Caco-2 (cell line): ENCODE measurements at regions not wholly inside any gene's neighbourhood (a gene's known extent, or its start where the extent isn't known, plus 50 kb on each side); places are given as distances from the start of the nearest gene placed in this dataset.

Source experiments
- BruUV-seq: library from RNA; stranded (reverse); fragments of 400-500 nt; replicated peaks from 2 replicates; lab custom pipeline; 2021; lab: Mats Ljungman, UMichigan
- CTCF ChIA-PET: fragments of 300-600 bp; sonication (Branson Sonifier 250); formaldehyde crosslinking; loops from one replicate; lab custom pipeline; 2022; ENCODE audit warnings: antibody characterized with exemption; lab: Charles Lee
- POLR2A ChIA-PET: fragments of 300-600 bp; sonication (Branson Sonifier 250); formaldehyde crosslinking; loops from one replicate; lab custom pipeline; 2022; ENCODE audit warnings: antibody characterized with exemption; lab: Charles Lee
- DNase-seq, 2 experiments: peaks; one replicate each; pipeline versions ENCODE4 v3.0.0 to v3.0.0-alpha.2; 2020 to 2022
- H3K27me3 ChIP-seq: replicated peaks from 2 replicates; pipeline ENCODE4 v1.6.0; 2011; ENCODE audit warnings: low read length; ENCODE audit not compliant: control insufficient read depth, insufficient read depth
- H3K36me3 ChIP-seq: 2 replicates; pipeline ENCODE4 v1.5.1; 2011; ENCODE audit warnings: low read length; ENCODE audit not compliant: control insufficient read depth, insufficient read depth
- H3K4me1 ChIP-seq: fragments of 250-450 bp; sonication (Bioruptor Pico); 2 replicates; pipeline ENCODE4 v1.5.1; 2020; ENCODE audit warnings: mild to moderate bottlenecking
- H3K4me3 ChIP-seq: 2 replicates; pipeline ENCODE4 v1.5.1; 2011; ENCODE audit warnings: low read depth, mild to moderate bottlenecking, control low read depth, low read length
- H3K9me3 ChIP-seq: fragments of 250-450 bp; sonication (Bioruptor Pico); 2 replicates; pipeline ENCODE4 v1.5.1; 2020; ENCODE audit warnings: mild to moderate bottlenecking, moderate library complexity
- H3K27ac Mint-ChIP-seq: one replicate; pipeline ENCODE4 v1.8.0; 2022; ENCODE audit warnings: mixed read lengths; ENCODE audit not compliant: unreplicated experiment
- H3K27me3 Mint-ChIP-seq: one replicate; pipeline ENCODE4 v1.8.0; 2022; ENCODE audit warnings: mixed read lengths; ENCODE audit not compliant: insufficient read depth, unreplicated experiment
- H3K36me3 Mint-ChIP-seq: one replicate; pipeline ENCODE4 v1.8.0; 2022; ENCODE audit warnings: mild to moderate bottlenecking, mixed read lengths; ENCODE audit not compliant: insufficient read depth, unreplicated experiment
- H3K4me1 Mint-ChIP-seq: one replicate; pipeline ENCODE4 v1.8.0; 2022; ENCODE audit warnings: low read depth, mixed read lengths; ENCODE audit not compliant: unreplicated experiment
- H3K4me3 Mint-ChIP-seq: one replicate; pipeline ENCODE4 v1.8.0; 2022; ENCODE audit warnings: mild to moderate bottlenecking, moderate library complexity, mixed read lengths; ENCODE audit not compliant: unreplicated experiment
- H3K9me3 Mint-ChIP-seq: one replicate; pipeline ENCODE4 v1.8.0; 2022; ENCODE audit warnings: mixed read lengths; ENCODE audit not compliant: unreplicated experiment
- intact Hi-C: fragments of 100-400 bp; cut with micrococcal nuclease; formaldehyde crosslinking; loops from one replicate; pipeline ENCODE4 v1.10.0; 2022; ENCODE audit not compliant: unreplicated experiment
- TF ChIP-seq, protein P1 (sequence below), 2 experiments: fragments of 200-600 bp in 1 of 2; IDR thresholded peaks; 1 replicate in 1 of 2; 2 replicates in 1 of 2; pipeline versions ENCODE4 v1.5.1 to v1.8.0; 2011 to 2022; ENCODE audit warnings: antibody characterized with exemption in 1 of 2, control low read depth in 1 of 2, inconsistent platforms in 1 of 2, low read depth in 1 of 2, low read length in 1 of 2, mild to moderate bottlenecking in 1 of 2, moderate library complexity in 1 of 2; ENCODE audit not compliant: insufficient read depth in 1 of 2, severe bottlenecking in 1 of 2, unreplicated experiment in 1 of 2

DNA sequence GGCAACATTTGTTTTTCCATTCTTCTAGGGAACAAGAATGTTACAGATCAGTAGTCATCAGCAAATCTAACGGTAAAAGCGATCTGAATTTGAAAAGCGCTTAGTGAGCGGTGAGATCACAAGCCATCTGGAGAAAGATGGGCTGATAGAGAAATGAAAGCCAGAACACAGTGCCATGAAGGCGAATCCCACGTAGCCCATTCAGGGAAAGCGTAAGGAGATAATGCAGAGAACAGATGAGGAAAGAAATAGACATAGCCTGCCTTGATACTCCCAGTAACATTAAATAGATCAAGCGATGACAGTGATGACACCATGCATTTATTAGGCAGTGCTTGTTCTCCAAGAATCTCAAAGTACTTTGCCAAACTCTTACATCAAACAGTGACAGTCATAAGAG is 183.1 kb upstream of the PSMD7 start:
- TF ChIP-seq, protein P1, sequence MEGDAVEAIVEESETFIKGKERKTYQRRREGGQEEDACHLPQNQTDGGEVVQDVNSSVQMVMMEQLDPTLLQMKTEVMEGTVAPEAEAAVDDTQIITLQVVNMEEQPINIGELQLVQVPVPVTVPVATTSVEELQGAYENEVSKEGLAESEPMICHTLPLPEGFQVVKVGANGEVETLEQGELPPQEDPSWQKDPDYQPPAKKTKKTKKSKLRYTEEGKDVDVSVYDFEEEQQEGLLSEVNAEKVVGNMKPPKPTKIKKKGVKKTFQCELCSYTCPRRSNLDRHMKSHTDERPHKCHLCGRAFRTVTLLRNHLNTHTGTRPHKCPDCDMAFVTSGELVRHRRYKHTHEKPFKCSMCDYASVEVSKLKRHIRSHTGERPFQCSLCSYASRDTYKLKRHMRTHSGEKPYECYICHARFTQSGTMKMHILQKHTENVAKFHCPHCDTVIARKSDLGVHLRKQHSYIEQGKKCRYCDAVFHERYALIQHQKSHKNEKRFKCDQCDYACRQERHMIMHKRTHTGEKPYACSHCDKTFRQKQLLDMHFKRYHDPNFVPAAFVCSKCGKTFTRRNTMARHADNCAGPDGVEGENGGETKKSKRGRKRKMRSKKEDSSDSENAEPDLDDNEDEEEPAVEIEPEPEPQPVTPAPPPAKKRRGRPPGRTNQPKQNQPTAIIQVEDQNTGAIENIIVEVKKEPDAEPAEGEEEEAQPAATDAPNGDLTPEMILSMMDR (IDR thresholded peaks at IDR 0.05; ENCODE audit: insufficient read depth in 1 of 2, low read depth in 1 of 2, low read length in 1 of 2, severe bottlenecking in 1 of 2, unreplicated experiment in 1 of 2), result no peak
- no TSS peak for BruUV-seq
- Histone ChIP-seq H3K4me1 (no peaks in the 10 kb centered on the region), H3K4me3 (no peak overlapping the region), H3K27me3 (no peaks in the 10 kb centered on the region), H3K36me3 (no peaks in the 10 kb centered on the region), H3K9me3 (no peaks in the 10 kb centered on the region)
- Mint-ChIP-seq H3K36me3 (no peaks in the 10 kb centered on the region), H3K27me3 (peaks cover 11% of the 10 kb centered on the region), H3K4me1 (no peaks in the 10 kb centered on the region), H3K27ac (no peak overlapping the region), H3K4me3 (no peak overlapping the region), H3K9me3 (no peaks in the 10 kb centered on the region)
- no peak for DNase-seq
- ChIA-PET CTCF (no interaction called here), POLR2A (no interaction called here)
- intact Hi-C loops, result no loop called here

DNA sequence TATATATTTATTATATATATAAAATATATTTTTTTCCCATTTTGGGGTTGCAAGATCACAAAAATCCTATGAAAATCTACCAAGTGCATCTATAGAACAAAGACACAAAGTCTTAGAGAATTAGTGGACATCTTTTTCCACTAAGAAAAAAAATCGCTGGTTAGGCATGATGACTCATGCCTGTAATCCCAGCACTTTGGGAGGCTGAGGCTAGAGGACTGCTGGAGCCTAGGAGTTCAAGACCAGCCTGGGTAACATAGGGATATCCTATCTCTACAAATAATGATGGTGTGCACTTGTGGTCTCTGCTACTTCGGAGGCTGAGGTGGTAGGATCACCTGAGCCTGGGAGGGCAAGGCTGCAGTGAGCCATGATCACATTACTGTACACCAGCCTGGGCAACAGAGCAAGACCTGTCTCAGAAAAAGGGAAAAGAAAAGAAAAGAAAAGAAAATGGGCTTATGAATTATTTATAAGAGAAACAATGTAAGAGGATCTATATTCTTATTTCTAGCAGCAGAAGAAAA is 185.1 kb upstream of the PSMD7 start:
- Histone ChIP-seq H3K4me1 (no peaks in the 10 kb centered on the region), H3K27me3 (no peaks in the 10 kb centered on the region), H3K36me3 (no peaks in the 10 kb centered on the region), H3K9me3 (no peaks in the 10 kb centered on the region), H3K4me3 (no peak overlapping the region)
- intact Hi-C loops, result no loop called here
- TF ChIP-seq, protein P1 (IDR thresholded peaks at IDR 0.05; ENCODE audit: insufficient read depth in 1 of 2, low read depth in 1 of 2, low read length in 1 of 2, severe bottlenecking in 1 of 2, unreplicated experiment in 1 of 2), result no peak
- H3K4me1 Mint-ChIP-seq, result no peaks in the 10 kb centered on the region
- H3K9me3 Mint-ChIP-seq, result no peaks in the 10 kb centered on the region
- BruUV-seq, result no TSS peak
- H3K27me3 Mint-ChIP-seq, result peaks cover 8% of the 10 kb centered on the region
- no peak overlapping the region for H3K4me3 Mint-ChIP-seq
- POLR2A ChIA-PET, result no interaction called here
- CTCF ChIA-PET, result no interaction called here
- no peaks in the 10 kb centered on the region for H3K36me3 Mint-ChIP-seq
- H3K27ac Mint-ChIP-seq, result no peak overlapping the region
- no peak for DNase-seq

DNA sequence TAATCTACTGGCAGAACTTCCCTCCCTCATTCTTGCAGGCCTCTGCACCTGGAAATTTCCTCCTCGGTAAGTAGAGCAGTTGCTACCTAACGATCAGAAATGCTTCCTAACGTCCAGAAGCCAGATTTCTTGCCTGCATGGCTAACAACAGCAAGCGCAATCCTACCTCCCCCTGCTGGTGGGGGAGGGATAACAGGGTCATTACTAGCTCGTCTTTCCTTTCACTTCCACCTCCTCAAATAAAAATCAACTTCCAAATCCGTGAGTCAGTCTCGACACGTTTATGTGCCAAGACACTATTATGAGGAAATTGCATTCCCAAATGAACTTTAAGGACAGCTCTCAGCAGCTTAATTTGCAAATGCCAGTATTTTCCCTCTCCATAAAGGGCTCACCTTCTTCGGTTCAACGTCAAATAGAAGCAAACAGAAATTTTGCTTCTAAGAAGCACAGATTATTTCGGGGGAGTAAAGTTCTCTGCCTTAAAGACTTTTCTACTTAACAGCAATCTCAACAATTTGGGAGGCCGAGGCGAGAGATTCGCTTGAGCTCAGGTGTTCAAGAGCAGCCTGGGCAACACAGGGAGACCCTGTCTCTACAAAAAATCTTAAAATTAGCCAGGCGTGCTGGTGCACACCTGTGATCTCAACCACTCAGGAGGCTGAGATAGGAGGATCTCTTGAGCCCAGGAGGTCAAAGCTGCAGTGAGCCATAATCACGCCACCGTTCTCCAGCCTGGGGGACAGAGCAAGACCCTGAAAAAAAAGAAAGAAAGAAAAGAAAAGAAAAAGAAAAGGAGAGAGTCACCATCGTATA is 188.6 kb upstream of the PSMD7 start:
- Mint-ChIP-seq H3K4me3 (peak overlapping the region; percentile 16), H3K27ac (no peak overlapping the region), H3K36me3 (no peaks in the 10 kb centered on the region), H3K27me3 (peaks cover 7% of the 10 kb centered on the region), H3K9me3 (no peaks in the 10 kb centered on the region), H3K4me1 (no peaks in the 10 kb centered on the region)
- CTCF ChIA-PET, result interaction anchor here (1.0 to 1.5 kb wide), 5 partner anchors 16 to 167 kb away, joined by 4 to 8 read pairs (median 5); no protein-coding TSS in a partner anchor
- H3K27me3 ChIP-seq, result no peaks in the 10 kb centered on the region
- intact Hi-C loops, result loop anchor here (1.0 to 10.0 kb wide), 3 partner anchors 43 to 167 kb away; no protein-coding TSS in a partner anchor
- H3K4me1 ChIP-seq, result no peaks in the 10 kb centered on the region
- POLR2A ChIA-PET, result no interaction called here
- H3K4me3 ChIP-seq, result no peak overlapping the region
- H3K36me3 ChIP-seq, result no peaks in the 10 kb centered on the region
- TF ChIP-seq, protein P1 (IDR thresholded peaks at IDR 0.05; ENCODE audit: insufficient read depth in 1 of 2, low read depth in 1 of 2, low read length in 1 of 2, severe bottlenecking in 1 of 2, unreplicated experiment in 1 of 2), result peak; percentile 78 to 86
- peak; percentile 56 to 76 for DNase-seq
- BruUV-seq, result no TSS peak
- H3K9me3 ChIP-seq, result no peaks in the 10 kb centered on the region
